Panc1 (cell line): ENCODE measurements at regions not wholly inside any gene's neighbourhood (a gene's known extent, or its start where the extent isn't known, plus 50 kb on each side); places are given as distances from the start of the nearest gene placed in this dataset.

Source experiments
- POLR2AphosphoS5 ChIP-seq: IDR thresholded peaks from 2 replicates; pipeline ENCODE4 v1.6.1; 2012; ENCODE audit warnings: mild to moderate bottlenecking, low read depth, low read length, moderate library complexity
- TF ChIP-seq, protein P1 (sequence below): fragments of 450-650 bp; IDR thresholded peaks from 2 replicates; pipeline ENCODE4 v1.5.1; 2017; ENCODE audit warnings: mild to moderate bottlenecking

DNA sequence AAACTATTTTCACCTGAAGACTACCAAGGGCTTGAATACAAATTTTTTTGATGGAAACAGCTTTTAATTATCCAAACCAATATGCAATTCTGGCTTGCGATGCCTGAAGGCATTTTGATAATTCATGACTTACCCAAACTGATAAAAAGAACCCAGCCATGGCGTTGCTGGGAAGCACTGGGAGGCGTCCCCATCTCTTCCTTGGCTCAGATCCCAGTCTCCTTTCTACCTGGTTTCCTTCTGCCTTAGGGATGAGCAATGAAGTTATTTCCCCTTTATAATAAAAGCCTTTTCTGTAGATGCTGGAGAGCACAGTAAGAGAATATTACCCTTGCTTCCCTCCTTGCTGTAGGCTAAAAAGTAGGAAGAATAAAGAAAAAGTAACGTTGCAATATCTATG, 129.1 kb upstream of the ANK3 start:
- TF ChIP-seq POLR2AphosphoS5 = no peak
- TF ChIP-seq, protein P1, sequence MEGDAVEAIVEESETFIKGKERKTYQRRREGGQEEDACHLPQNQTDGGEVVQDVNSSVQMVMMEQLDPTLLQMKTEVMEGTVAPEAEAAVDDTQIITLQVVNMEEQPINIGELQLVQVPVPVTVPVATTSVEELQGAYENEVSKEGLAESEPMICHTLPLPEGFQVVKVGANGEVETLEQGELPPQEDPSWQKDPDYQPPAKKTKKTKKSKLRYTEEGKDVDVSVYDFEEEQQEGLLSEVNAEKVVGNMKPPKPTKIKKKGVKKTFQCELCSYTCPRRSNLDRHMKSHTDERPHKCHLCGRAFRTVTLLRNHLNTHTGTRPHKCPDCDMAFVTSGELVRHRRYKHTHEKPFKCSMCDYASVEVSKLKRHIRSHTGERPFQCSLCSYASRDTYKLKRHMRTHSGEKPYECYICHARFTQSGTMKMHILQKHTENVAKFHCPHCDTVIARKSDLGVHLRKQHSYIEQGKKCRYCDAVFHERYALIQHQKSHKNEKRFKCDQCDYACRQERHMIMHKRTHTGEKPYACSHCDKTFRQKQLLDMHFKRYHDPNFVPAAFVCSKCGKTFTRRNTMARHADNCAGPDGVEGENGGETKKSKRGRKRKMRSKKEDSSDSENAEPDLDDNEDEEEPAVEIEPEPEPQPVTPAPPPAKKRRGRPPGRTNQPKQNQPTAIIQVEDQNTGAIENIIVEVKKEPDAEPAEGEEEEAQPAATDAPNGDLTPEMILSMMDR = no peak
